Ishikawa (cell line): ENCODE measurements at regions not wholly inside any gene's neighbourhood (a gene's known extent, or its start where the extent isn't known, plus 50 kb on each side); places are given as distances from the start of the nearest gene placed in this dataset.

Experiments
- CEBPB ChIP-seq: IDR thresholded peaks from 2 replicates; pipeline ENCODE4 v1.6.1; 2012
- EGR1 ChIP-seq: IDR thresholded peaks from 2 replicates; pipeline ENCODE4 v1.6.1; 2012
- EP300 ChIP-seq: IDR thresholded peaks from 2 replicates; pipeline ENCODE4 v1.6.1; 2012; ENCODE audit warnings: borderline replicate concordance
- FOXM1 ChIP-seq: IDR thresholded peaks from 2 replicates; pipeline ENCODE4 v1.6.1; 2012; ENCODE audit warnings: low read depth, borderline replicate concordance
- NFIC ChIP-seq: IDR thresholded peaks from 2 replicates; pipeline ENCODE4 v1.6.1; 2012
- RAD21 ChIP-seq: IDR thresholded peaks from 2 replicates; pipeline ENCODE4 v1.6.1; 2012; ENCODE audit warnings: low read depth
- TAF1 ChIP-seq: IDR thresholded peaks from 2 replicates; pipeline ENCODE4 v1.6.1; 2012; ENCODE audit warnings: low read depth, mild to moderate bottlenecking
- TCF12 ChIP-seq: IDR thresholded peaks from 2 replicates; pipeline ENCODE4 v1.6.1; 2012; ENCODE audit warnings: low read depth
- TEAD4 ChIP-seq: IDR thresholded peaks from 2 replicates; pipeline ENCODE4 v1.6.1; 2012

DNA sequence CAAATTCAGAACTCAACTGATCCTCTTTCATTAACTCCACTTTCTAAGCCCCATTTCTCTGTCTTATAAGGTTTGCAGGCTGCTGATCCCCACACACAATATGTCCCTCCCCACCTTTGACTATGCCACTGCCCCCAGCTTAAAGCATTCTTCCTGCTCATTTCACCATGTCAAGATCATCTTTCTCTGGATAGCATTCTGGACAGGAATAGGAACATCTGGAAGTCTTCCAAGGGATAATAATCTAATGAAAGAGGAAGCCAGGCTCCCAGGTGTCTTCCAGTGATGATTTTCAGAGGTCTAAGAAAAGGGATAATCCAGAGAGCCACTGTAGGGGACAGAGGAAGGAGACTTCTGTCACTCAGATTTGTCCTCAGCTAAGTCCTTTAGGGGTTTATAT, 54.6 kb upstream of the GALNT15 start:
- no peak for TF ChIP-seq TEAD4
- no peak for TF ChIP-seq TCF12
- no peak for TF ChIP-seq FOXM1
- TF ChIP-seq NFIC = no peak
- no peak for TF ChIP-seq RAD21
- no peak for TF ChIP-seq EGR1
- TF ChIP-seq CEBPB = no peak
- TF ChIP-seq EP300 = no peak
- TF ChIP-seq TAF1 = no peak
